Mucosa of descending colon (tissue), 3 donors: ENCODE measurements at regions not wholly inside any gene's neighbourhood (a gene's known extent, or its start where the extent isn't known, plus 50 kb on each side); places are given as distances from the start of the nearest gene placed in this dataset.
A peak's percentile ranks its signal among the peaks of the same experiment; 100 is the strongest.

ENCODE experiments used
- ATAC-seq: fragments of 200-7000 bp; cut with Tn5 transposase; one replicate; pipeline ENCODE4 v1.9.1; 2020; ENCODE audit warnings: mild to moderate bottlenecking, moderate library complexity
- DNase-seq, 3 donors: peaks; one replicate each; pipeline ENCODE4 v3.0.0-alpha.2; 2020
- H3K36me3 ChIP-seq: fragments of 200-600 bp; one replicate; pipeline ENCODE4 v1.8.0; 2021; ENCODE audit warnings: low read depth, mild to moderate bottlenecking
- H3K4me1 ChIP-seq: fragments of 200-600 bp; one replicate; pipeline ENCODE4 v1.8.0; 2021; ENCODE audit warnings: low read depth, mild to moderate bottlenecking
- H3K4me3 ChIP-seq: fragments of 200-600 bp; one replicate; pipeline ENCODE4 v1.8.0; 2021; ENCODE audit warnings: mild to moderate bottlenecking
- H3K9me3 ChIP-seq: fragments of 200-600 bp; one replicate; pipeline ENCODE4 v1.8.0; 2021; ENCODE audit warnings: mild to moderate bottlenecking
- intact Hi-C, 2 donors: fragments of 100-400 bp; cut with DNase I in 1 of 2; cut with micrococcal nuclease in 1 of 2; formaldehyde crosslinking; loops; one replicate each; pipeline versions ENCODE4 v1.11.0 to v1.11.1; 2022; cut with DNase I, micrococcal nuclease
- TF ChIP-seq, protein P1 (sequence below): fragments of 200-600 bp; IDR thresholded peaks from one replicate; pipeline ENCODE4 v1.8.0; 2022; ENCODE audit warnings: antibody characterized with exemption, mild to moderate bottlenecking
- donor health status: DM: no; HTN: no; CAD: no; lungs with moderate emphysema.
- donor health status: DM: no; HTN: no; CAD: no.
- donor health status: DM: no; HTN: yes; CAD: no.

- no peaks in the 10 kb centered on the region for H3K9me3 ChIP-seq
- intact Hi-C loops, result no loop called here
- TF ChIP-seq, protein P1, sequence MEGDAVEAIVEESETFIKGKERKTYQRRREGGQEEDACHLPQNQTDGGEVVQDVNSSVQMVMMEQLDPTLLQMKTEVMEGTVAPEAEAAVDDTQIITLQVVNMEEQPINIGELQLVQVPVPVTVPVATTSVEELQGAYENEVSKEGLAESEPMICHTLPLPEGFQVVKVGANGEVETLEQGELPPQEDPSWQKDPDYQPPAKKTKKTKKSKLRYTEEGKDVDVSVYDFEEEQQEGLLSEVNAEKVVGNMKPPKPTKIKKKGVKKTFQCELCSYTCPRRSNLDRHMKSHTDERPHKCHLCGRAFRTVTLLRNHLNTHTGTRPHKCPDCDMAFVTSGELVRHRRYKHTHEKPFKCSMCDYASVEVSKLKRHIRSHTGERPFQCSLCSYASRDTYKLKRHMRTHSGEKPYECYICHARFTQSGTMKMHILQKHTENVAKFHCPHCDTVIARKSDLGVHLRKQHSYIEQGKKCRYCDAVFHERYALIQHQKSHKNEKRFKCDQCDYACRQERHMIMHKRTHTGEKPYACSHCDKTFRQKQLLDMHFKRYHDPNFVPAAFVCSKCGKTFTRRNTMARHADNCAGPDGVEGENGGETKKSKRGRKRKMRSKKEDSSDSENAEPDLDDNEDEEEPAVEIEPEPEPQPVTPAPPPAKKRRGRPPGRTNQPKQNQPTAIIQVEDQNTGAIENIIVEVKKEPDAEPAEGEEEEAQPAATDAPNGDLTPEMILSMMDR, result no peak
- ATAC-seq, result no peak
- H3K4me3 ChIP-seq, result no peak overlapping the region
- peaks cover 13% of the 10 kb centered on the region for H3K4me1 ChIP-seq
- no peak for DNase-seq
- H3K36me3 ChIP-seq, result no peaks in the 10 kb centered on the region
Observed at GRCh38 chr4:128657638-128658037, 151.9 kb upstream of the JADE1 start.

DNA sequence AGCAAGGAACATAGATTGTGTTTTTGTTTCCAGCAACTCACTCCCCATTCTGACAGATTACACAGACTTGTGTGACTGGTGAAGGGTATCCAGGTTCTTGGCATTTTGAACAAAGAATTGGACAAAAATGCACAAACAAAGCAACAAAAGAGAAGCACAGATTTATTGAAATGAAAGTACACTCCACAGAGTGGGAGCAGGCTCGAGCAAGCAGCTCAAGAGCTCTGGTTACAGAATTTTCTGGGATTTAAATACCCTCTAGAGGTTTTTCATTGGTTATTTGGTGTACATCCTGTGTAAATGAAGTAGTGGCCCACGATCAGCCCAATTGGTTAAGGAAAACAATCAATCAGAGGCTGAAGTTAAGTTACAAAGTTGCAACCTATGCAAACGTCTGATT lies 155.0 kb upstream of the JADE1 start:
- TF ChIP-seq, protein P1, result no peak
- intact Hi-C loops, result no loop called here
- DNase-seq (no peak), ATAC-seq (no peak)
- Histone ChIP-seq H3K36me3 (no peaks in the 10 kb centered on the region), H3K9me3 (no peaks in the 10 kb centered on the region), H3K4me3 (no peak overlapping the region), H3K4me1 (peaks cover 21% of the 10 kb centered on the region)

GRCh38 chr4:128653527-128654444 lies 155.7 kb upstream of the JADE1 start:
- Histone ChIP-seq H3K36me3 (no peaks in the 10 kb centered on the region), H3K9me3 (no peaks in the 10 kb centered on the region), H3K4me3 (no peak overlapping the region), H3K4me1 (peaks cover 25% of the 10 kb centered on the region)
- ATAC-seq, result peak; percentile 88
- peak in 2 of 3 donors; percentile 51 to 52 for DNase-seq
- intact Hi-C loops, result no loop called here
- TF ChIP-seq, protein P1, result no peak

DNA sequence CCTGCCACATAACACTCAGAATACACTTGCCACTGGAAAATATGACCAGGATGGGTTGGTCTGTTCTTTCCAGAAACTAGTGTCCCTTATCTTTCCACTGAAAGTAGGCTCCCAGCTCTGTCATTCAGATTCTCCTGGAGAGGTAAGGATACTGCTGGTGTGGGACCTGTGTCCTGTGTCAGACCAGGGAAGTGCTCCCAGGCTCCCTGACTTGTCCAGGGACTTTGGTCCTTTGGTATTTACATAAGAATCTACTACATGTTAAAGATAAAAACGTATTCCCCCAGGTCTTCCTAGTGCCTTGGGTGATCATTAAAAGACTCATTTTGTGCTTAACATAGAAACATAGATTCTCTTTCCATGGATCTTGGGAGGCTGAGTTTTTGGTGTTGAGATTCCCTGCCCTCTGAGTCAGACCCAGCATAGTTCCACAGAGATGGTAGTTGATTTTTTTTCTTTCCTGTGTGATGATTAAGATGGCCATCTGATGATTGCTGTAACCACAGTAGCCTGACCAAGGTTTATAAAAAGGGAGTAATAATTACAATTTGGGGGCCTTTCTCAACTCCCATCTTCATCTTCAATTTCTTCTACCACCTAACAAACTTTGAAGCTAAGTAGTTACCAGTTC lies 159.8 kb upstream of the JADE1 start:
- no peaks in the 10 kb centered on the region for H3K36me3 ChIP-seq
- intact Hi-C loops, result no loop called here
- no peaks in the 10 kb centered on the region for H3K9me3 ChIP-seq
- peak; percentile 88 for ATAC-seq
- DNase-seq, result peak in 1 of 3 donors; percentile 37
- H3K4me3 ChIP-seq, result no peak overlapping the region
- H3K4me1 ChIP-seq, result peaks cover 17% of the 10 kb centered on the region
- TF ChIP-seq, protein P1, result no peak

DNA sequence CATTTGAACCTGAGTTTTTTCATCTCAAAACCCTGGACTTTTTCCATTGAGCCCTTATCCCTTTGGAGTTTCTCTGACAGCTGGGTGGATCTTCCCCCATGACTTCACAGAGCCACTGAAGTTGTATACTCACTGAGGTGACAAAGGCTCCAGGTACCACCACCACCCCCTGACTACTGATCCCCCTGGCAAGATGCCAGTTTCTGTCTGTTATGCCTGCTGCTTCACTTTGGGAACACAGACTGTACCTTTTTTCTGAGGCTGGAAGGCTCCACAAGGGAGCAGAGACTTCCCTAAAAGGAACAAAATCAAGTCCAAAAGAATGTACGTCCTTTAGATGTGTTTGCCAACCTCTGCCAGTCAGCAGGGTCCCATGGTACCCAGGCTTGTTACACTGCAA lies 160.3 kb upstream of the JADE1 start:
- Histone ChIP-seq H3K4me1 (peaks cover 17% of the 10 kb centered on the region), H3K4me3 (no peak overlapping the region), H3K36me3 (no peaks in the 10 kb centered on the region), H3K9me3 (no peaks in the 10 kb centered on the region)
- intact Hi-C loops, result no loop called here
- TF ChIP-seq, protein P1, result no peak
- ATAC-seq (no peak), DNase-seq (no peak)
